H1 (cell line): ENCODE measurements at regions not wholly inside any gene's neighbourhood (a gene's known extent, or its start where the extent isn't known, plus 50 kb on each side); places are given as distances from the start of the nearest gene placed in this dataset.

Experiments used
- CTCF ChIA-PET: fragments of 300-600 bp; sonication (Branson Sonifier 250); formaldehyde crosslinking; loops from one replicate; lab custom pipeline; 2021; ENCODE audit not compliant: partially characterized antibody; lab: Charles Lee
- POLR2A ChIA-PET: fragments of 300-600 bp; sonication (Branson Sonifier 250); formaldehyde crosslinking; loops from one replicate; lab custom pipeline; 2021; ENCODE audit warnings: inconsistent platforms; ENCODE audit not compliant: partially characterized antibody; lab: Charles Lee
- DNase-seq, 2 experiments: peaks; one replicate each; pipeline versions ENCODE4 v3.0.0 to v3.0.0-alpha.2; 2010 to 2022; ENCODE audit warnings: low spot score in 2 of 2, low read depth in 1 of 2, mixed read lengths in 1 of 2
- FAIRE-seq: peaks from 2 replicates; lab custom pipeline; 2011; peaks lifted over from hg19 to GRCh38; lab: Jason Lieb, UNC
- H2AFZ ChIP-seq: 2 replicates; pipeline ENCODE4 v1.8.1; 2012; ENCODE audit warnings: low read length, inconsistent platforms
- H2AK5ac ChIP-seq: 2 replicates; pipeline ENCODE4 v1.6.1; 2013; ENCODE audit warnings: low read depth, low read length
- H2BK120ac ChIP-seq: replicated peaks from 2 replicates; pipeline ENCODE3; 2013; ENCODE audit warnings: low read depth, low read length, inconsistent platforms
- H2BK12ac ChIP-seq: 2 replicates; pipeline ENCODE4 v1.6.1; 2013; ENCODE audit warnings: low read depth, low read length
- H2BK15ac ChIP-seq: 2 replicates; pipeline ENCODE4 v1.6.1; 2013; ENCODE audit warnings: low read length
- H2BK20ac ChIP-seq: 2 replicates; pipeline ENCODE4 v1.6.1; 2013; ENCODE audit warnings: low read length
- H2BK5ac ChIP-seq: 2 replicates; pipeline ENCODE4 v1.6.1; 2013; ENCODE audit warnings: low read depth, low read length
- H3K14ac ChIP-seq: 2 replicates; pipeline ENCODE4 v1.6.1; 2013; ENCODE audit warnings: inconsistent platforms; ENCODE audit not compliant: insufficient read length
- H3K18ac ChIP-seq: 2 replicates; pipeline ENCODE4 v1.6.1; 2013; ENCODE audit warnings: low read length; ENCODE audit errors: extremely low read depth
- H3K23ac ChIP-seq: 2 replicates; pipeline ENCODE4 v1.6.1; 2013; ENCODE audit warnings: inconsistent platforms; ENCODE audit not compliant: insufficient read length
- H3K23me2 ChIP-seq: 2 replicates; pipeline ENCODE4 v1.6.1; 2013; ENCODE audit warnings: low read depth, low read length
- H3K27ac ChIP-seq: 2 replicates; pipeline ENCODE4 v1.6.1; 2011; ENCODE audit warnings: low read depth, low read length, inconsistent platforms
- H3K27me3 ChIP-seq, 4 experiments: replicated peaks in 1 of 4; 1 replicate in 1 of 4; 2 replicates in 3 of 4; pipeline versions ENCODE4 v1.6.1 to v1.8.1; 2011 to 2013; ENCODE audit warnings: low read length in 3 of 4, mild to moderate bottlenecking in 3 of 4, inconsistent platforms in 2 of 4, mixed read lengths in 2 of 4, moderate library complexity in 1 of 4; ENCODE audit not compliant: control insufficient read depth in 3 of 4, insufficient read depth in 3 of 4; ENCODE audit errors: extremely low read depth in 1 of 4
- H3K36me3 ChIP-seq, 4 experiments: 2 replicates each; pipeline versions ENCODE4 v1.6.1 to v1.8.1; 2011 to 2013; ENCODE audit warnings: mild to moderate bottlenecking in 4 of 4, low read length in 3 of 4, moderate library complexity in 2 of 4, control low read depth in 1 of 4, inconsistent platforms in 1 of 4; ENCODE audit not compliant: insufficient read depth in 4 of 4, control insufficient read depth in 2 of 4
- H3K4ac ChIP-seq: replicated peaks from 2 replicates; pipeline ENCODE3; 2013; ENCODE audit warnings: low read length, low read depth, mixed read lengths, inconsistent platforms; ENCODE audit not compliant: insufficient read length
- H3K4me1 ChIP-seq, 4 experiments: replicated peaks in 1 of 4; 1 replicate in 1 of 4; 2 replicates in 3 of 4; pipeline versions ENCODE4 v1.6.1 to v1.8.1; 2011 to 2013; ENCODE audit warnings: low read length in 3 of 4, inconsistent platforms in 2 of 4, mixed read lengths in 1 of 4; ENCODE audit not compliant: insufficient read depth in 4 of 4, control insufficient read depth in 3 of 4
- H3K4me2 ChIP-seq, 2 experiments: 2 replicates each; pipeline versions ENCODE4 v1.6.1 to v1.8.1; 2011 to 2013; ENCODE audit warnings: low read depth in 2 of 2, low read length in 2 of 2, control low read depth in 1 of 2, inconsistent platforms in 1 of 2, mild to moderate bottlenecking in 1 of 2; ENCODE audit not compliant: insufficient read depth in 1 of 2
- H3K4me3 ChIP-seq, 4 experiments: fragments of 200-600, 300-600 bp in 1 of 4; sonication (generic), shearing (Covaris generic), sonication (Bioruptor Twin) in 1 of 4; 2 replicates each; pipeline versions ENCODE4 v1.5.1 to v1.8.1; 2011 to 2016; ENCODE audit warnings: low read length in 4 of 4, low read depth in 3 of 4, control low read depth in 2 of 4, inconsistent platforms in 2 of 4, mild to moderate bottlenecking in 2 of 4, mixed read lengths in 1 of 4, moderate library complexity in 1 of 4; ENCODE audit not compliant: insufficient read depth in 2 of 4; ENCODE audit errors: extremely low read depth in 1 of 4
- H3K56ac ChIP-seq: replicated peaks from 2 replicates; pipeline ENCODE3; 2013; ENCODE audit warnings: low read depth, mild to moderate bottlenecking, mixed read lengths, low read length, inconsistent platforms; ENCODE audit not compliant: insufficient read length
- H3K79me1 ChIP-seq: 2 replicates; pipeline ENCODE4 v1.6.1; 2013; ENCODE audit warnings: low read depth, low read length, control low read depth
- H3K79me2 ChIP-seq, 2 experiments: 2 replicates each; pipeline versions ENCODE4 v1.6.1 to v1.8.1; 2012 to 2013; ENCODE audit warnings: low read length in 2 of 2, mild to moderate bottlenecking in 2 of 2, inconsistent platforms in 1 of 2; ENCODE audit not compliant: insufficient read depth in 2 of 2, control insufficient read depth in 1 of 2
- H3K9ac ChIP-seq, 4 experiments: replicated peaks in 1 of 4; 1 replicate in 1 of 4; 2 replicates in 3 of 4; pipeline versions ENCODE4 v1.6.1 to v1.8.1; 2011 to 2013; ENCODE audit warnings: low read depth in 3 of 4, low read length in 3 of 4, control low read depth in 2 of 4, mild to moderate bottlenecking in 2 of 4, moderate library complexity in 2 of 4, inconsistent platforms in 1 of 4; ENCODE audit errors: extremely low read depth in 1 of 4
- H3K9me3 ChIP-seq, 2 experiments: 2 replicates each; pipeline versions ENCODE4 v1.6.1 to v1.8.1; 2012 to 2013; ENCODE audit warnings: mild to moderate bottlenecking in 2 of 2, moderate library complexity in 2 of 2, control low read depth in 1 of 2, inconsistent platforms in 1 of 2, low read depth in 1 of 2, low read length in 1 of 2, mixed read lengths in 1 of 2; ENCODE audit not compliant: insufficient read depth in 2 of 2
- H4K20me1 ChIP-seq, 2 experiments: replicated peaks in 1 of 2; 2 replicates each; pipeline versions ENCODE3 to v1.8.1; 2011 to 2013; ENCODE audit warnings: inconsistent platforms in 2 of 2, low read length in 2 of 2, mild to moderate bottlenecking in 1 of 2; ENCODE audit not compliant: insufficient read depth in 2 of 2, control insufficient read depth in 1 of 2
- H4K5ac ChIP-seq: 2 replicates; pipeline ENCODE4 v1.6.1; 2013; ENCODE audit warnings: low read length, low read depth, mixed read lengths, inconsistent platforms; ENCODE audit not compliant: insufficient read length
- H4K8ac ChIP-seq: 2 replicates; pipeline ENCODE4 v1.8.0; 2013; ENCODE audit warnings: mild to moderate bottlenecking, moderate library complexity, low read length, inconsistent platforms; ENCODE audit not compliant: insufficient read depth; ENCODE audit errors: extremely low read depth
- H4K91ac ChIP-seq: replicated peaks from 2 replicates; pipeline ENCODE3; 2013; ENCODE audit warnings: low read length, mixed read lengths, inconsistent platforms; ENCODE audit not compliant: insufficient read length
- ATF2 ChIP-seq: IDR thresholded peaks from 2 replicates; pipeline ENCODE4 v1.6.1; 2012; ENCODE audit warnings: low read length, inconsistent platforms
- ATF3 ChIP-seq: IDR thresholded peaks from 2 replicates; pipeline ENCODE4 v1.6.1; 2011; ENCODE audit warnings: low read depth, mild to moderate bottlenecking, low read length; ENCODE audit not compliant: insufficient read depth
- CHD1 ChIP-seq: IDR thresholded peaks from 2 replicates; pipeline ENCODE4 v1.6.1; 2012; ENCODE audit warnings: low read depth, low read length, improper control_type of control experiment
- CHD2 ChIP-seq: IDR thresholded peaks from 2 replicates; pipeline ENCODE4 v1.6.1; 2012; ENCODE audit warnings: low read length, improper control_type of control experiment
- CREB1 ChIP-seq: IDR thresholded peaks from 2 replicates; pipeline ENCODE4 v1.6.1; 2012; ENCODE audit warnings: inconsistent platforms
- FOSL1 ChIP-seq: IDR thresholded peaks from 2 replicates; pipeline ENCODE4 v1.6.1; 2011; ENCODE audit warnings: mild to moderate bottlenecking, low read depth, low read length, moderate library complexity; ENCODE audit not compliant: insufficient read depth
- KDM1A ChIP-seq: fragments of 200-600, 300-600 bp; sonication (generic); IDR thresholded peaks from 2 replicates; pipeline ENCODE4 v1.7.1; 2016; ENCODE audit warnings: mild to moderate bottlenecking, low read length, borderline replicate concordance
- KDM4A ChIP-seq: IDR thresholded peaks from one replicate; pipeline ENCODE4 v1.7.1; 2012; ENCODE audit warnings: low read depth, mild to moderate bottlenecking, moderate library complexity, low read length, inconsistent platforms; ENCODE audit not compliant: severe bottlenecking
- NRF1 ChIP-seq: IDR thresholded peaks from 2 replicates; pipeline ENCODE4 v1.6.1; 2011; ENCODE audit warnings: mild to moderate bottlenecking, low read depth, low read length, improper control_type of control experiment
- SIRT6 ChIP-seq: IDR thresholded peaks from one replicate; pipeline ENCODE4 v1.7.1; 2012; ENCODE audit warnings: low read length, inconsistent platforms
- TBP ChIP-seq: IDR thresholded peaks from 2 replicates; pipeline ENCODE4 v1.6.1; 2011; ENCODE audit warnings: low read depth, low read length, improper control_type of control experiment
- TCF12 ChIP-seq: IDR thresholded peaks from 2 replicates; pipeline ENCODE4 v1.6.1; 2011; ENCODE audit warnings: low read depth, mild to moderate bottlenecking, low read length
- WGBS, 2 experiments: shearing (Covaris generic) in 1 of 2; methylation state at CpG; one replicate each; pipeline versions ENCODE4 v1.1.6 to v1.1.7; 2013 to 2015; ENCODE audit warnings: low lambda C conversion rate in 2 of 2, mixed read lengths in 2 of 2, inconsistent platforms in 1 of 2, low coverage in 1 of 2, missing lambda C conversion rate in 1 of 2; ENCODE audit not compliant: insufficient replicate concordance in 2 of 2, insufficient coverage in 1 of 2, insufficient read length in 1 of 2; ENCODE audit errors: extremely low coverage in 1 of 2, missing lambda C conversion rate in 1 of 2; 5-methylcytosine and 5-hydroxymethylcytosine counted together

GRCh38 chr2:136221026-136221425 is 103.1 kb upstream of the CXCR4 start:
- H2BK120ac ChIP-seq: no peak overlapping the region
- H4K91ac ChIP-seq: no peak overlapping the region
- no peak overlapping the region for H2AK5ac ChIP-seq
- no peaks in the 10 kb centered on the region for H3K27me3 ChIP-seq
- TF ChIP-seq NRF1: no peak
- no peak for TF ChIP-seq CHD1
- no peak for TF ChIP-seq FOSL1
- no peak for TF ChIP-seq TBP
- TF ChIP-seq KDM4A: no peak
- no peak for TF ChIP-seq ATF3
- TF ChIP-seq TCF12: no peak
- no peak for TF ChIP-seq CHD2
- TF ChIP-seq ATF2: no peak
- no peak for TF ChIP-seq CREB1
- no peak for TF ChIP-seq SIRT6
- TF ChIP-seq KDM1A: no peak
- H3K4me3 ChIP-seq: no peak overlapping the region
- no peak overlapping the region for H3K18ac ChIP-seq
- no peak overlapping the region for H3K4ac ChIP-seq
- no peak overlapping the region for H2BK12ac ChIP-seq
- no peaks in the 10 kb centered on the region for H3K9me3 ChIP-seq
- no peak for DNase-seq
- no peaks in the 10 kb centered on the region; a peak in 1 of 7 replicates for H3K4me1 ChIP-seq
- FAIRE-seq: no peak
- H3K36me3 ChIP-seq: no peaks in the 10 kb centered on the region
- no peak overlapping the region for H4K5ac ChIP-seq
- no peaks in the 10 kb centered on the region for H3K79me1 ChIP-seq
- no peak overlapping the region for H4K8ac ChIP-seq
- no peak overlapping the region for H3K23ac ChIP-seq
- H3K14ac ChIP-seq: no peak overlapping the region
- 84% methylated on average over 3 of the region's 3 CpGs; no CpG with 5 or more reads in 1 of the 2 experiments for WGBS, 2 experiments
- no peaks in the 10 kb centered on the region for H3K23me2 ChIP-seq
- no peak overlapping the region for H2BK15ac ChIP-seq
- ChIA-PET POLR2A (no interaction called here), CTCF (interaction anchor here (0.6 kb wide), 1 partner anchor 306 kb away, joined by 3 read pairs; no protein-coding TSS in a partner anchor)
- no peak overlapping the region for H3K56ac ChIP-seq
- no peaks in the 10 kb centered on the region for H3K79me2 ChIP-seq
- no peak overlapping the region for H2BK20ac ChIP-seq
- no peak overlapping the region for H2BK5ac ChIP-seq
- no peak overlapping the region for H3K4me2 ChIP-seq
- H4K20me1 ChIP-seq: no peaks in the 10 kb centered on the region
- H3K9ac ChIP-seq: no peak overlapping the region
- H2AFZ ChIP-seq: no peak overlapping the region
- no peak overlapping the region for H3K27ac ChIP-seq
